SK-N-SH treated with all-trans-retinoic acid at 6 μM for 48 hours (cell line): ENCODE measurements at regions not wholly inside any gene's neighbourhood (a gene's known extent, or its start where the extent isn't known, plus 50 kb on each side); places are given as distances from the start of the nearest gene placed in this dataset.
A peak's percentile ranks its signal among the peaks of the same experiment; 100 is the strongest.

ENCODE experiments used
- ATAC-seq: fragments of 200-7000 bp; cut with Tn5 transposase; 3 replicates; pipeline ENCODE4 v1.9.1; 2020; ENCODE audit warnings: mild to moderate bottlenecking, moderate library complexity
- ARNTL ChIP-seq: fragments of 450-650 bp; formaldehyde crosslinking; IDR thresholded peaks from 2 replicates; pipeline ENCODE4 v1.5.0; 2020; ENCODE audit warnings: low read depth, mild to moderate bottlenecking, moderate library complexity, borderline replicate concordance
- BACH2 ChIP-seq: fragments of 250-450 bp; sonication (Bioruptor Pico); IDR thresholded peaks from 2 replicates; pipeline ENCODE4 v1.9.0; 2021; ENCODE audit warnings: mild to moderate bottlenecking, borderline replicate concordance
- CREB5 ChIP-seq: fragments of 250-450 bp; sonication (Bioruptor Pico); IDR thresholded peaks from 2 replicates; pipeline ENCODE4 v1.5.1; 2020; ENCODE audit warnings: low read depth, mild to moderate bottlenecking, moderate library complexity
- CSDC2 ChIP-seq: fragments of 250-450 bp; sonication (Bioruptor Pico); IDR thresholded peaks from 2 replicates; pipeline ENCODE4 v1.5.0; 2020; ENCODE audit warnings: mild to moderate bottlenecking, moderate library complexity
- ESRRG ChIP-seq: fragments of 250-450 bp; sonication (Bioruptor Pico); IDR thresholded peaks from 2 replicates; pipeline ENCODE4 v1.6.1; 2021; ENCODE audit warnings: mild to moderate bottlenecking
- GLIS3 ChIP-seq: fragments of 250-450 bp; sonication (Bioruptor Pico); IDR thresholded peaks from 2 replicates; pipeline ENCODE4 v1.5.0; 2020; ENCODE audit warnings: mild to moderate bottlenecking, moderate library complexity
- ISL1 ChIP-seq: fragments of 250-450 bp; sonication (Bioruptor Pico); IDR thresholded peaks from 2 replicates; pipeline ENCODE4 v2.1.2; 2022; ENCODE audit warnings: mild to moderate bottlenecking, moderate library complexity
- POU6F1 ChIP-seq: fragments of 250-450 bp; sonication (Bioruptor Pico); IDR thresholded peaks from 2 replicates; pipeline ENCODE4 v1.8.0; 2021; ENCODE audit warnings: low read depth, mild to moderate bottlenecking, moderate library complexity, borderline replicate concordance
- PPARA ChIP-seq: fragments of 250-450 bp; sonication (Bioruptor Pico); IDR thresholded peaks from 2 replicates; pipeline ENCODE4 v1.5.0; 2020; ENCODE audit warnings: mild to moderate bottlenecking, borderline replicate concordance
- RARB ChIP-seq: fragments of 250-450 bp; sonication (Bioruptor Pico); IDR thresholded peaks from 2 replicates; pipeline ENCODE4 v1.8.0; 2021; ENCODE audit warnings: mild to moderate bottlenecking, moderate library complexity
- SNAI2 ChIP-seq: fragments of 250-450 bp; sonication (Bioruptor Pico); IDR thresholded peaks from 2 replicates; pipeline ENCODE4 v1.5.0; 2020; ENCODE audit warnings: mild to moderate bottlenecking, moderate library complexity
- TCF4 ChIP-seq: fragments of 250-450 bp; sonication (Bioruptor Pico); IDR thresholded peaks from 2 replicates; pipeline ENCODE4 v1.8.0; 2021; ENCODE audit warnings: mild to moderate bottlenecking, moderate library complexity, borderline replicate concordance
- TOX ChIP-seq: fragments of 250-450 bp; sonication (Bioruptor Pico); IDR thresholded peaks from 2 replicates; pipeline ENCODE4 v1.8.0; 2021; ENCODE audit warnings: mild to moderate bottlenecking, moderate library complexity, borderline replicate concordance
- TSHZ2 ChIP-seq: fragments of 250-450 bp; sonication (Bioruptor Pico); IDR thresholded peaks from 2 replicates; pipeline ENCODE4 v1.5.0; 2020; ENCODE audit warnings: mild to moderate bottlenecking, moderate library complexity
- ZC3H10 ChIP-seq: fragments of 250-450 bp; sonication (Bioruptor Pico); IDR thresholded peaks from 2 replicates; pipeline ENCODE4 v1.5.1; 2021; ENCODE audit warnings: mild to moderate bottlenecking, moderate library complexity
- ZFP3 ChIP-seq: fragments of 250-450 bp; sonication (Bioruptor Pico); IDR thresholded peaks from 2 replicates; pipeline ENCODE4 v1.5.0; 2020; ENCODE audit warnings: mild to moderate bottlenecking, moderate library complexity
- ZFP30 ChIP-seq: fragments of 450-650 bp; formaldehyde crosslinking; IDR thresholded peaks from 2 replicates; pipeline ENCODE4 v1.5.0; 2022; ENCODE audit warnings: mild to moderate bottlenecking, moderate library complexity
- ZNF565 ChIP-seq: fragments of 450-650 bp; formaldehyde crosslinking; conservative IDR thresholded peaks from 2 replicates; pipeline ENCODE4 v1.5.0; 2020; ENCODE audit warnings: low read depth, mild to moderate bottlenecking, moderate library complexity
- ZNF8 ChIP-seq: fragments of 450-650 bp; formaldehyde crosslinking; IDR thresholded peaks from 2 replicates; pipeline ENCODE4 v1.5.0; 2020; ENCODE audit warnings: mild to moderate bottlenecking, moderate library complexity

- TF ChIP-seq ZNF8 (no peak), TCF4 (CRISPR knock-in tag) (no peak), ESRRG (CRISPR knock-in tag) (no peak)
- ATAC-seq: no peak
Observed at GRCh38 chr7:19565602-19566001, 143.2 kb downstream of the POLR1F start.

- TF ChIP-seq GLIS3 (CRISPR knock-in tag) (no peak), ZC3H10 (no peak), ARNTL (CRISPR knock-in tag) (no peak), CSDC2 (CRISPR knock-in tag) (no peak), ISL1 (CRISPR knock-in tag) (no peak), ZNF8 (no peak), TCF4 (CRISPR knock-in tag) (no peak), PPARA (CRISPR knock-in tag) (no peak), TSHZ2 (CRISPR knock-in tag) (no peak)
- ATAC-seq: no peak
Observed at GRCh38 chr7:19561121-19561805, 147.6 kb downstream of the POLR1F start.

GRCh38 chr7:19560111-19560883 lies 148.5 kb downstream of the POLR1F start:
- no peak for TF ChIP-seq ZNF8
- no peak for TF ChIP-seq CSDC2 (CRISPR knock-in tag)
- no peak for TF ChIP-seq GLIS3 (CRISPR knock-in tag)
- no peak for TF ChIP-seq RARB (CRISPR knock-in tag)
- no peak for TF ChIP-seq ISL1 (CRISPR knock-in tag)
- no peak for TF ChIP-seq ZC3H10
- TF ChIP-seq ZNF565 (CRISPR knock-in tag): no peak
- TF ChIP-seq SNAI2 (CRISPR knock-in tag): no peak
- TF ChIP-seq PPARA (CRISPR knock-in tag): no peak
- TF ChIP-seq CREB5 (CRISPR knock-in tag): no peak
- no peak for TF ChIP-seq TOX
- TF ChIP-seq BACH2: no peak
- no peak for TF ChIP-seq POU6F1 (CRISPR knock-in tag)
- TF ChIP-seq ZFP30 (CRISPR knock-in tag): no peak
- ATAC-seq: no peak

GRCh38 chr7:19558527-19558926 lies 150.3 kb downstream of the POLR1F start:
- peak; percentile 69; the same call in 2 of the 3 replicates for ATAC-seq
- TF ChIP-seq ZFP3 (CRISPR knock-in tag) (no peak), POU6F1 (CRISPR knock-in tag) (no peak), BACH2 (no peak)
